NCI-H460 (cell line): ENCODE measurements at regions not wholly inside any gene's neighbourhood (a gene's known extent, or its start where the extent isn't known, plus 50 kb on each side); places are given as distances from the start of the nearest gene placed in this dataset.
"Not testable (repeated sequence)": the region's sequence is repeated elsewhere in the genome, so short reads cannot be mapped to it uniquely, and the experiment has no call there.

Experiments
- DNase-seq: peaks from one replicate; pipeline ENCODE4 v3.0.0-alpha.2; 2016; ENCODE audit warnings: low read depth; ENCODE audit errors: extremely low read depth

GRCh38 chr22:22697377-22698117 lies 53.1 kb downstream of the GGTLC2 start:
- DNase-seq: no peak

DNA sequence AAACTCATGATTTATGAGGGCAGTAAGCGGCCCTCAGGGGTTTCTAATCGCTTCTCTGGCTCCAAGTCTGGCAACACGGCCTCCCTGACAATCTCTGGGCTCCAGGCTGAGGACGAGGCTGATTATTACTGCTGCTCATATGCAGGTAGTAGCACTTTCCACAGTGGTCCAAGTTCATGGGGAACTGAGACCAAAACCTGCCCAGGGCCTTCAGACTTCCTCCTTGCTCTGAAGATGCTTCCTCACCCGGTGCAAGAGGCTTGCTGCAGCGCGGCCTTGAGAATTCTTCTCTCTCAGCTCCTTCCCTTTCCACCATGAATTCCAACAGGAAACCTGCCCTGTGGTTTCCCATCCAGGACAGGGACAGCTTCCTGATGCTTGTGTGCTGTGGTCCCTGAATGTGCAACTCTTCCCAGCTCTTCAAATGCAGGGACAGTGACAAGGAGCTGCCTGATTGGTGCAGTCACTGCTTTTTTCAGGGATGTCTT lies 53.9 kb downstream of the GGTLC2 start:
- no peak for DNase-seq

DNA sequence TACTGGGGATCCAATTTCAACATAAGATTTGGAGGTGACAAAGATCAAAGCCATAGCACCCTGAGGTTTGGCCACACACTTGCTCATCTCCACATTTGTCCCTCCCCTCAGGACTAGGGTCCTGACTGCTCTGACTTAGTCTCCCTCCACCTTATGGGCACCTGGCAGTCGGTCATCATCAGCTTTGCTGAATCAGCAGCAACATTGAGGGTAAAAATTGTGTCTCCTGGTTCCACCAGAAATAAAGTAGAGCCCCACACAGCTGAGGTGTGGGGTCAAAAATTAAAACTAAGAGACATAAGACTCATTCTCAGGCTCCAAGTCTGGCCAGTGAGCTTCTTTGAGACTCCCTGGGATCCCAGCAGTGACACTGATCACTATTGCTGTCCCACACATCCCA lies 56.2 kb downstream of the GGTLC2 start:
- DNase-seq: no peak

- DNase-seq: not testable (repeated sequence)
Measured at GRCh38 chr22:22701557-22701956, 57.1 kb downstream of the GGTLC2 start.

DNA sequence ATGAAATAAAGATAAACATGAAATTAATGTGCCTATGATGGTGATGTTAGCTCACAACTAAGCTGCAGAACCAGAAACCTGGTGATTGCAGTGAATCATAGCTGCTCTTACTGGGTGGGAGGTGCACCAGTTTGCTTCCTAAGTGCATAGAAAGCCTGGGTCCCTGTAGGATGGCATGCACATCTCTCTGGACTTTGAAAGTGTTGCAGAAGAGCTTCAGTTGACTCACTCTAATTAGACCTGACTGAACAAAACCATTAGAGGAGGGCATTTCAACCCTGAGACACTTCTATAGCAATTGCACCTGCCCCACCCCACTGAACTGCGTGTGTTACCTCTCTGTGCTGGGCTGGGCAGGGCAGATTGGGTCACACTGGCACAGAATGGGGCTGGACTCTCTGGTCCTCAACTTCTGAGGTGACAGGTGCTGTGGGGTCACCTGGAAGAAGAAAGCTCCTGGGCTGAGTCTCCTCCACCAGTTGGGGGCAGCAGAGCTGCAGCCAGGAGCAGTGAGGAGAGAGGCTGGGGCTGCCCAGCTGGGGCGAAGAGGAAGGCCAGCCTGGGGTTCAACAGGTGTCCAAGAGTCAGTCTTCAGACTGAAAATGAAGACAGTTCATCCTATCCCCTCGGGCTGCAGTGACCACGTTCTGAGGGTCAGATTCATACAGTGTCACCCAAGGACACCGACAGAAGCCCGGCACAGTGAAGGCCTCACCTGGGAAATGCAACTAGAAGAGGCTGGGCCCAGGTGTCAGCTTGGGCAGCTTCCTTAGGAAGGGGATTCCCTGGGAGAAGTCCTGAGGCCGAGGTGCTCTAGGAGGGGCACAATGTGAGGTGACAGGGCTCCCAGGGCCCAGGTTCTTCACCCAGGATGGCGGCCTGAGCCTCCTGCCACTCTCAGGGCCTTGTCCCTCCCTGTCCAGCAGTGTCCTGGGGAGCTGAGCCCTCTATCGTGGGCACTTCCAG lies 58.1 kb downstream of the GGTLC2 start:
- no peak for DNase-seq

GRCh38 chr22:22703203-22703570 lies 58.8 kb downstream of the GGTLC2 start:
- DNase-seq: no peak

DNA sequence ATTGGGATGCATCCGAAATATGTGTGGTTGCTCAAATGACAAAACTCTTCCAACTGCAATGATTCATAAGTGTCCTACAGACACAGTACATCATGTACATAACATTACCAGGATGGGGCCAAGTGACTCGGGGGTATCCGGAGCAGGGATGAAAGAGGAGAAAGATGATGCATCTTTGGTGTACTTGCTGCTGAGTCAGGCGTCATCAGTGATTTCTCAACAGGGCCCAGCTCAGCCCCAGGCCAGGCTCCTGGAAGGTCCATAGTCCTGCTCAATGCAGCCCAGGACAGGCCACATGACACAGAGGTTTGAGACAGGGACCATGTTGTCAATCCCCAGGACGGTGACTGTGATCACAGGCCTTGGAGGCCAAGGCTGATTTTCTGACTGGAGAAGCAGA lies 59.3 kb downstream of the GGTLC2 start:
- no peak for DNase-seq

GRCh38 chr22:22704156-22704946 lies 59.9 kb downstream of the GGTLC2 start:
- DNase-seq: no peak

DNA sequence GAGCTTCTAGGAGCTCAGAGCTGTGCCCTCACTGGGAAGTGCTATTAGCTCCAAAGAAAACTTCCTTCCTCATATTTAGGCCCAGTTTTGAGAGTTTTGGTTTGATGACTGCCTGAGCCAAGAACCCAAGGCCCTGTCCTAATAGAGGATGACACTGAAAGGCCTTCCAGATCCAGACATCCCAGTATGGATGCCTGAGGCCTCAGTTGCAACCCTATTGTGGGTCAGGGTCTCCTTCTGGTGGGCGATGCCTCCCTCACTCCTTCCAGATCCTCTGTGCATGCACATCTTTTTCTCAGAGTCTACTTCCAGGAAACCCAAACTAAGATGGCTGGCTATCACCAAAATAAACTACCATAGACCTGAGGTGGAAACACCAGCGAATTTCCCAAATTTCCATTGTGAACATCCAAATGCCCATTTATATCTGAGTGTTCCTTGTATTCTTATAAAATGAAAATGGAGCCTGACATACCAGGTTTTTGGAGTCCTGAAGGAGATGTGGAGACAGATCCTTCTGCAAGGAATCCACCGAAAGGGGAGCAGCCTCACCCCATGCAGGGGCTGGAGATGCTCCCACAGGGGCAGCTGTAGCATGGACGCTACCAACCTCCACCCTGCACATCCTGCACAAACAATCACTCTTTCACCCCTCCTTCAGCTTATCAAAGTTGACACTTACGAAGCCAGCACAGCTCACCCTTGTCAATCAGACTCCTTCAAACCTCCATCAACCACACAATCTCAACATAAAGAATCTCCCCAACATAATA lies 61.1 kb downstream of the GGTLC2 start:
- no peak for DNase-seq

- DNase-seq: no peak
Measured at GRCh38 chr22:22706253-22706915, 62.0 kb downstream of the GGTLC2 start.

GRCh38 chr22:22709719-22710445 lies 65.5 kb downstream of the GGTLC2 start:
- no peak for DNase-seq

GRCh38 chr22:22710719-22711531 lies 66.5 kb downstream of the GGTLC2 start:
- peak; percentile 31 for DNase-seq

GRCh38 chr22:22711532-22711913 lies 67.1 kb downstream of the GGTLC2 start:
- no peak for DNase-seq

GRCh38 chr22:22712092-22712658 lies 67.8 kb downstream of the GGTLC2 start:
- DNase-seq: no peak

DNA sequence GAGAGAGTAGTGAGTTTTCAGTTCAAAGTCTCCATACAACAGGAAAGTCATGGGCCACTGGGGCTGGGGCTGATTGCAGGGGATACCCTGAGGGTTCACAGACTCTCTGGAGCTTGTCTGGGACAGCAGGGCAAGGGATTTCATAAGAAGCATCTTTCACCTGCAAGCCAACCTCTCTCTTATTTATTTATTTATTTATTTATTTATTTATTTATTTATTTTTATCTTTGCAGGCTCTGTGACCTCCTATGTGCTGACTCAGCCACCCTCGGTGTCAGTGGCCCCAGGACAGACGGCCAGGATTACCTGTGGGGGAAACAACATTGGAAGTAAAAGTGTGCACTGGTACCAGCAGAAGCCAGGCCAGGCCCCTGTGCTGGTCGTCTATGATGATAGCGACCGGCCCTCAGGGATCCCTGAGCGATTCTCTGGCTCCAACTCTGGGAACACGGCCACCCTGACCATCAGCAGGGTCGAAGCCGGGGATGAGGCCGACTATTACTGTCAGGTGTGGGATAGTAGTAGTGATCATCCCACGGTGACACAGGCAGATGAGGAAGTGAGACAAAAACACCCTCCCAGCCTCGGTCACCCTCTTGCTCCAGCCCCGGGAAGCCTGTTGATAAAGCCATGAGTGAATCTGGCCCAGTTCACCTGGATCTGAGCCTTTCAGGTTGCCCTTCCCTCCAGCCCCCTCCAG lies 68.4 kb downstream of the GGTLC2 start:
- DNase-seq: no peak

DNA sequence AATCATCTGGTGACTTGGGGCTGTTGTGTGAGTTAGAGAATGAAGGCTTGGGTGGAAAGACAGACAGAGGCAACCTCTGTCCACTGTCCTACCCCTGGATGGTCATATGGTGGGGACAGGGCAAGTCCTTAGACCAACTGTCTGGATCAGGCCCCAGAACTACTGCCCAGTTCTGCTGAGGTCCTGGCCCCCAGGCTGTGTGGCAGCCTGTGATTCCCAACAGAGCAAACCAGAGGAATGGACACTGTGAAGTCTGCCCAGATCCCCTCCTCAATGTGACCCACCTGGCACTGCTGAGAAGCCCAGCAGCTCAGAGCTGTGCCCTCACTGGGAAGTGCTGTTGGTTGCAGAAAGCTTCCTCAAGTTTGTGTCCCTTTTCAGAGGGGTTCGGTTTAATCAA lies 69.0 kb downstream of the GGTLC2 start:
- no peak for DNase-seq
